ENCODE measurements at regions not wholly inside any gene's neighbourhood (a gene's known extent, or its start where the extent isn't known, plus 50 kb on each side); places are given as distances from the start of the nearest gene placed in this dataset.

DNA sequence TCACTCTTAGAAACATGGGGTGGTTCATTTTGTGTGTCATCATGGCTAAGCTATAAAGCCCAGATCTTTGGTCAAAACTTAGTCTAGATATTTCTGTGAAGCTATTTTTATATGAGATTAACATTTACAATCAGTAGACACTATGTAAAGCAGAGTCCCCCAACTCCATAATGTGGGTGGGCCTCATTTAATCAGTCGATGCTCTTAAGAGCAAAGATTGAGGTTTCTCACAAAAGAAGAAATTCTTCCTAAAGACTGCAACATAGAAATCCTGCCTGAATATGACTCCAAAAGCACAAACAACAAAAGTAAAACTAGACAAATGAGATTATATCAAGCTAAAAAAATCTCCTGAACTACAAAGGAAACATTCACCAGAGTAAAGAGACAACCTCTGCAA is 642.2 kb downstream of the DIAPH3 start:
- DNase-seq: no peak

DNA sequence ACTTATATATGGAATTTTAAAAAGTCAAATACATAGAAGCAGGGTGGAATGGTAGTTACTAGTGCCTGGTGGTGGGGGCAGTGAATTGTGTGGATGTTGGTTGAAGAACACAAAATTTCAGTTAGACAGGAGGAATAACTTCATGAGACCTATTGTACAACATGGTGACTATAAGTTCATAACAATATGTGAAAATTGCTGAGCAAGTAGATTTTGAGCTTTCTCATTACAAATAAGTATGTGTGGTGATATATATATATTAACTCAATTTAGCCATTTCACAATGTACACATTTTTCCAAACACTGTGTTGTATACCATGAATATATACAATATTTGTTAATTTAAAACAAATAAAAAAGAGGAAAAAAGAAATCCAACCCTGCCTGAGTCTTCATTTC is 641.1 kb downstream of the DIAPH3 start:
- no peak for DNase-seq

DNA sequence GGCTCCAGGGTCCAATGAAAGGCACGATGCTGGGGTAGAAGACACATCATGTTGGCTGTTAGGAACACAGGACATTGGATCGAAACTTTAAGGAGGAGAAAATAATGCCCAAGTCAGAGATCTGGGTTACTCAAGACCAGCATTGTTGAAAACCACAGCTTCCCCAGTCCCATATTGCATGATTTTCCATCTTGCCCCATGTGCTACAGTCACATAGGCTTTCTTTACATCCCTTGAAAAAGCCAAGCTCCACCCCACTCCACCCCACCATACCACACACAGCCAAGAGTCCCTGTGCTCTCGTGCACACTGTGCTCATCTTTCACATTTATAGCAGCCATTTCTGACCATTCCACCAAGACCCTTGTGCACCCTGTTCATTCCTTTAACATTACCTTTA is 636.2 kb downstream of the DIAPH3 start:
- no peak for DNase-seq

- no peak for DNase-seq
Measured at GRCh38 chr13:59531571-59532091, 632.1 kb downstream of the DIAPH3 start.

GRCh38 chr13:59532405-59532804 is 631.3 kb downstream of the DIAPH3 start:
- DNase-seq: no peak

GRCh38 chr13:59533561-59534555 is 629.9 kb downstream of the DIAPH3 start:
- no peak for DNase-seq

DNA sequence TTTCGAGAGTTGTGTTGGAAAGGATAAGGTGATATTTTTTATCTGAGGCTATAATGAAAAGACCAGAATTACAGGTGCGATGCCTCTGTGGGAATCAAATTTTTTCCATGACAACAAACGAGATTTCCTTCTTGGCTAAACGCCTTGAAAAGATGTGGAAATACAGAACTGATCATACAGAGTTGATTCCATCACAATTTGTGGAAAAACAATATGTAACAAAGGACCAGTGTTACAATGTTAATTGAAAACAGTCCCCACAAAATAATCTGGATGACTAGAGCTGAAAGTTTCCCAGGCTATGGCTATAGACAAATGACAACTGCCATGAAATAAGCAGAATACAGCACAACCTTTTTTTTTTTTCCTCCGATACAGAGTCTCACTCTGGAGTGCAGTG is 628.9 kb downstream of the DIAPH3 start:
- DNase-seq: no peak

- DNase-seq: no peak
Measured at GRCh38 chr13:59537500-59537899, 626.2 kb downstream of the DIAPH3 start.

DNA sequence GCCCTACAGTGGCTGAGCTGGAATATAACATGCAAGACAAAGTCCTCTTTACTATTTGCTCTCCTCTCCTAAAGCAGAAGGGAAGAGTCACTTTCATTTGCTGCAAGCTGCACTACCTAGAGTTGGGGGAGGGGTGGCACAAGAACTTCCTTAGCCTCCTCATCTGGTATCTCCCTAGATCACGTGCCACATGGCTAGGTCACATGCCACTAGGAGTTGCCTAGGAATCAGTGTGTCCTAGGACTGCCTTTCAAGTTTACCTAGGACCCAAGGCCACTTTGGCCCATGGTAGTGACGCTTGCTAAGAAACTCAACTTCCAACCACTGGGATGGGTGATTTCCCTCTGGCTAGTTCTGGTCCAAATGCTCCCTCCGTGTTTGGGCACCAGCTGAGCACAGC is 625.2 kb downstream of the DIAPH3 start:
- no peak for DNase-seq

DNA sequence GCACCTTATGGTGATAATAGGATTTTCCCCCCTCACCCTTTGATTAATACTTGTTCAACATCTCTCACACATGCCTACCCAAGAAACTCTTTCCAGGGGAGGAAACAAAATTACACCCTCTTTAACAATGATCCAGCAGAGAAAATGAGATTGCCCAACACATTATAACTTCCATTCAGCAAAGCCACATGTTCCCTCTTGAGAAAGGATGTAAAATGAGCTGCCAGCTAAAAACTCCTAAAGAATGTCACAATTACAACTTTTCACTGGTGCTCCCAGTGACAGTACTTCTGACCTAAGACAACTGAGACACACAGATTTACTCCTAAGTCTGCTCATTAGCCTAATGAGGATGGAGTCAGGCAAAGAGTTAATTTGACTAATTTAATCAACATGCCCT is 621.4 kb downstream of the DIAPH3 start:
- no peak for DNase-seq

GRCh38 chr13:59543418-59543817 is 620.3 kb downstream of the DIAPH3 start:
- DNase-seq: no peak

GRCh38 chr13:59545007-59545406 is 618.7 kb downstream of the DIAPH3 start:
- DNase-seq: no peak

DNA sequence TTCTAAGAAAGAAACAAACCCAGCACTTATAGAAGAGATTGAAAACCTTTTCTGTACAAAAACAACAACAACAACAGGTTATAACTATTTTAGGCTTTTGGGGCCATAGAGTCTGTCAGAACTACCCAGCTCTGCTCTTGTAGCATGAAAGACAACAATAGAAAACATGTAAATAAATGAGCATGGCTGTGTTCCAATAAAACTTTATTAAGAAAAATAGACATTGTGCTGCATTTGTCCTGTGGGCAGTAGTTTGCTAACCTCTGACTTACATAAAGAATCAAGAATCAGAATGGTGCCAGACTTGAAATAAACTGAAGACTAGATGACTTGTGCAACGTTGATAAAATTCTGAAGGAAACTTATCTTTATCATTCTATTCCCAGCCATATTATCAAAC is 617.5 kb downstream of the DIAPH3 start:
- DNase-seq: no peak

DNA sequence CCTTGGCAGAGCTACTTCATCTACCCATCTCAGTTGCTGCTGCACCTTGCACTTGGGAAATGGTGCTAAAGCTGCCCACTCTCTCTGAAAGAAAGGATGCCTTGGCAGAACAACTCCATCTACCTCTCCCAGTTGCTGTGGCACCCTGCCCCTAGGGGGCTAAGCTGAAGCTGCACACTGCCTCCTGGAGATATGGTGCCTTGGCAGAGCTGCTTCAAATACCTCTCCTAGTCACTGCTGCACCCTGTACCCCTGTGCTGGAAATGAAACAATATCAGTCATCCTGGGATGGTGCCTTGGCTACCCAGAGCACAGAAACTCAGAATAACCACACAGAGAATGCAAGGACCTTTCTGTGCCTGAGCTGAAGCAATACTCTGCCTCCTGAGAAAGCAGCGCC is 615.8 kb downstream of the DIAPH3 start:
- DNase-seq: no peak

DNA sequence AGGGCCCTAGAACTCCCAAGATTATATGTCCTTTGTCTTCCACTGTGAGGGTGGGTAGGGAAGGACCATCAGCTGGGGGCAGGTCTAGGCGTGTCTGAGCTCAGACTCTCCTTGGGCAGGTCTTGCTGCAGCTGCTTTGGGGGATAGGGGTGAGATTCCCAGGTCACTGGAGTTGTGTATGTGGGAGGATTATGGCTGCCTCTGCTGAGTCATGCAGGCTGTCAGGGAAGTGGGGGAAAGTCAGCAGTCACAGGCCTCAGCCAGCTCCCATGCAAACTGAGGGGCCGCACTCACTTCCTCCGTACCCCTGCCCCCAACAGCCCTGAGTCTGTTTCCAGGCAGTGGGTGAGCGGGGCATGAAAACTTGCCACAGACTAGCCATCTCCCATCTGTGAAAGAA is 600.8 kb downstream of the DIAPH3 start:
- no peak for DNase-seq

GRCh38 chr13:59566561-59566960 is 597.2 kb downstream of the DIAPH3 start:
- DNase-seq: no peak

- DNase-seq: no peak
Measured at GRCh38 chr13:59568306-59568705, 595.4 kb downstream of the DIAPH3 start.

DNA sequence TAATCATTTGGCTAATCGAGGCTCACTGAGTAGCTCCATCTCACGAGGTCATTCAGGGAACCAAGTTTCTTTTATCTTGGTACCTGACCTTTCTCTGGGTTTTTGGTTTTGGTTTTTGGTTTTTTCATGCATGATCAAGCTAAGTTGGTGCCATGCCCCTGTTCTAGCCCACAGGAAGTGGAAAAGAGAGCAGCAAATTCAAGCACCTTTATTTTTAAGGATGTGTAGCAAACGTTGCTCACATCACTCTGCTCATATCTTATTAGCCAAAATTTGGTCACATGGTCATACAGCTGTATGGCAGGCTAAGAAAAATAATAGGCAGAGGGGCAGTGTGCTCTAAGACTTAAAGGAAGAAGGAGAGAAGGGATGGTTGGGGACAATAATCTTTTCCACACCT is 593.5 kb downstream of the DIAPH3 start:
- no peak for DNase-seq

- no peak for DNase-seq
Measured at GRCh38 chr13:59584101-59584500, 579.6 kb downstream of the DIAPH3 start.

- DNase-seq: no peak
Measured at GRCh38 chr13:59584761-59585670, 578.7 kb downstream of the DIAPH3 start.

DNA sequence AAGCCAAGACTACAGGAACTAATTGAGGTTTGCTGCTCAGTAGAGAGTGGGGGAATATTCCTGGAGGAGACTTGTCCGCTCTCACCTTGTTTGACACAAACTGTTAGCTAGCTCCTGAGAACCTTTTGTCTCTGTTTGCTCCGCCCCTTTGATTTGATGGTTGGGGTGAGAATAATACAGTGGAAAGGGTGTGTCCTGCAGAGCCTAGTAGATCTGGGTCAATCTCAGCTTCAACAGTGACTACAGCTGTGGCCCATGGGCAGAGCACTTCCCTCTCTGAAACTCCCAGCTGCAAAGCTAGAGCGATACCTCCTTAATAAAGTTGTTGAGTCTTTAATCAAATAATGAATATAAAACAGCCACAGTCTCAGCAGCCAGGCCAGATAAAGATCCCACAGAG is 576.7 kb downstream of the DIAPH3 start:
- no peak for DNase-seq

- DNase-seq: no peak
Measured at GRCh38 chr13:59587971-59588716, 575.6 kb downstream of the DIAPH3 start.

DNA sequence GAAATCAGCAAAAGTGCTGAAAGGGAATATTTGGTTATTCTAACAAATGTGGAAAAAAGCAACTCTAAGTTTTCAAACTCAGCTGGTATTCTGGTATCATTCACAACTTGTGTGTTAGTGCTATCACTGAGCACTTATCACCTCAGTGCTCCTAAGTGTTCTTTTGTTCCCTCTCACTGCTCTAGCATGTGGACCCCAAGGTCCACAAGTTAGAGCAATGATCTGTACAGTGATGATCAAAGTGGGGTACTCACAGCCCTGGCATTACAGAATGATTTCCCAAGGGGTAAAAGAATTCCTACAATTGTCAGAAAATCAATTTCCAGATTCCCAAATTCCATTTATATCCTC is 575.0 kb downstream of the DIAPH3 start:
- DNase-seq: no peak

All from NCI-H2107 (cell line).